ENCODE measurements at regions not wholly inside any gene's neighbourhood (a gene's known extent, or its start where the extent isn't known, plus 50 kb on each side); places are given as distances from the start of the nearest gene placed in this dataset.

- no peak for TF ChIP-seq CTCF (conservative IDR thresholded peaks at IDR 0.05)
- TF ChIP-seq EZH2 (IDR thresholded peaks at IDR 0.05; ENCODE audit: low read depth): no peak
Observed at GRCh38 chr12:127292736-127293135, 974.2 kb upstream of the TMEM132C start.
